NCI-H2107 treated with DMSO at 0.1 percent for 48 hours (cell line): ENCODE measurements at regions not wholly inside any gene's neighbourhood (a gene's known extent, or its start where the extent isn't known, plus 50 kb on each side); places are given as distances from the start of the nearest gene placed in this dataset.
"Not testable (repeated sequence)": the region's sequence is repeated elsewhere in the genome, so short reads cannot be mapped to it uniquely, and the experiment has no call there.

Source experiments
- DNase-seq: peaks from one replicate; lab custom pipeline; 2025; ENCODE audit not compliant: unreplicated experiment; lab: John Stamatoyannopoulos, UW

DNA sequence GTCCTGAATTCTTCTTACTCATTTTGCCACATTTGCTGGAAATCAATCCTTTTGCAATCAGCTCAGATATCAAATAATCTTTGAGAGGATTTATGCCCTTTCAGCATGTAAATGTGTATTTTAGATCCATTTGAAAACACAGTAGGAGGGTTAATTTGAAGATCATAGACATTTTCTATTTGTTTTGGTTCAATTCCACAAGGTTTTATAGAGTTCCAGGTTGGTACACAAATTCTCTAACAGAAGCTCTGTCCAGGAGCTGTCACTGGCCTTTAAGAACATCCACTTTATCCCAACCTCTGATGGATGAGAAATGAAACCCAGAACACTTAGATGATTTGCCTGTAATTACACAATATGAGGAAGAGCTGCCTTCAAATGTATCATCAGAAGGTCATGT lies 157.3 kb upstream of the CHAC2 start:
- no peak for DNase-seq

DNA sequence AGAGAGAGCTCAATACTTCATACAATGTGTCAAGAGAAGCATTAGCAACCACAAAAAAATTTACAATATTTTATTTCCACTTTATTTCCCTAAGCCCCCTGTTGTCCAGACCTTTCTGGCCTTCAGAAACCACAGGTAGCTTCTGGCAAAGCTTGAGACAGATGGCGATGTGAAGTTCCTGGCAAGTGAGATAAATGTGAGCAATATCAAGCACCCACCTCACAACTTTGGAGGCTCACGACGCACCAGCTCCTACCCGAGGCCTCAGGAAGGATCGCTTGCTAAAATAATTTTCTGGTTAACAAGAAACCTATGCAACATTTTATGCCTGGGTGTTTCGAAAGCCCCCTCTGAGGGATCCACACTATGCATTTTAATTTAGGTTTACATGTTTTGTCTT lies 158.1 kb upstream of the CHAC2 start:
- no peak for DNase-seq

DNA sequence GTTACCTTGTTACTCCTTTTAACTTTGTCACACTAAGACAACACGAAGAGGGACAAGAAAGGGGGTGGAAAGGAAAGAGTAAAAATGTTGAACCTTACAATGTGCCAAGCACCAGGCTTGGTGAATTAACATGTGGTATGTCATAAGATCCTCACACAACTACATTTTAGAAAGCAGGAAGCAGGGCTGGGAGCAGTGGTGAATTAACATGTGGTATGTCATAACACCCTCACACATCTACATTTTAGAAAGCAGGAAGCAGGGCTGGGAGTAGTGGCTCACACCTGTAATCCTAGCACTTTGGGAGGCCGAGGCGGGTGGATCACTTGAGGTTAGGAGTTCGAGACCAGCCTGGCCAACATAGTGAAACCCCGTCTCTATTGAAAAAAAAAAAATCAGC lies 159.3 kb upstream of the CHAC2 start:
- no peak for DNase-seq

DNA sequence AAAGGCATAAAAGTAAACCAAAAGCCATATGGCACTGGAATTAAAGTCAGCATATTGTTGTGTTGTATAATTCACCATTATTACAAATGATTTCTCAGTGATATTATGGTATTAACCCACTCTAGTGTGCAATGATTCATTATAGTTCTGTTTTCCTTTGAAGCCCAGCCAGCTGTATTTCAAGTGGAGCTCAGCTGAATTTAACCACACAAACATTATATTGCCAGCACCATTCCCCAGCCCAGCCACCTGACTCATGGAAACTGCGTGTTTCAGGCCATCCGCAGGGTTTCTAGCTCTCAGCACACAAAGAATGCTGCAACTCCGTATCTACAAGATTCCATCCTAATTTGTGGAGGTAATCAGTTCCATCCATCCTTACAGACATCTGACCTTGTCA lies 166.8 kb upstream of the CHAC2 start:
- DNase-seq = peak; percentile 91

DNA sequence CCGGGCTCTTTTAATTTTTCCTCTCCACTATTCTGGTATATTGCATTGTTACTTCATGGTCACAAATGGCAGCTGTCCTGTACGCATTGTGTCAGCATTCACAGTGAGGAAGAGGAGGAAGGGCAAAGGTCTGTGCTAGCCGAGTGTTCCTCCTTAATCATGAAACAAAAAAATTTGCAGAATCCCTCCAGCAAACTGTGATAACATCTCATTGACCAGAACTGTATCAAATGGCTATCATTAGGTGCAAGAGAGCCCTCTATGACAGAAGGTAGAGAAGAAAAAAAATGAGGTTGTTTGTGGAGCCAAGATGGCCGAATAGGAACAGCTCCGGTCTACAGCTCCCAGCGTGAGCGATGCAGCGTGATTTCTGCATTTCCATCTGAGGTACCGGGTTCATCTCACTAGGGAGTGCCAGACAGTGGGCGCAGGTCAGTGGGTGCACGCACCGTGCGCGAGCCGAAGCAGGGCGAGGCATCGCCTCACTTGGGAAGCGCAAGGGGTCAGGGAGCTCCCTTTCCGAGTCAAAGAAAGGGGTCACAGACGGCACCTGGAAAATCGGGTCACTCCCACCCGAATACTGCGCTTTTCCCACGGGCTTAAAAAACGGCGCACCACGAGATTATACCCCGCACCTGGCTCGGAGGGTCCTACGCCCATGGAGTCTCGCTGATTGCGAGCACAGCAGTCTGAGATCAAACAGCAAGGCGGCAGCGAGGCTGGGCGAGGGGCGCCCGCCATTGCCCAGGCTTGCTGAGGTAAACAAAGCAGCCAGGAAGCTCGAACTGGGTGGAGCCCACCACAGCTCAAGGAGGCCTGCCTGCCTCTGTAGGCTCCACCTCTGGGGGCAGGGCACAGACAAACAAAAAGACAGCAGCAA lies 180.6 kb upstream of the CHAC2 start:
- not testable (repeated sequence) for DNase-seq

DNA sequence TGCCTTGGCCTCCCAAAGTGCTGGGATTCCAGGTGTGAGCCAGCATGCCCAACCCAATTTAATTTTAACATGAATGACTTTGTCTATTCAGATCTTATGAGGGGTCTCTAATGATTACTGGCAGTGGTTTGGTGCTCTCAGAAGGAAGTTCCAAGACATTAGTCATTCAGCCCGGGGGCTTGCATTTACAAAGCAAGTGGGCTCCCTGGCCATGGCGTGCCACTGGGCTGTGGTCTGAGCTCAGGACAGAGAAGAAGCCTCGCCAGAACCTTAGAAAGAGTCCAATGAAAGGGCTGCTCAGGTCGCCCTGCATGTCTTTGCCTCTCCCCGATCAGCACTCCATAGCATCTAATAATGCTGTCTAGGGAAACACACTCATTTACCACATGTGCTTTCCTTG lies 182.6 kb upstream of the CHAC2 start:
- DNase-seq = no peak

DNA sequence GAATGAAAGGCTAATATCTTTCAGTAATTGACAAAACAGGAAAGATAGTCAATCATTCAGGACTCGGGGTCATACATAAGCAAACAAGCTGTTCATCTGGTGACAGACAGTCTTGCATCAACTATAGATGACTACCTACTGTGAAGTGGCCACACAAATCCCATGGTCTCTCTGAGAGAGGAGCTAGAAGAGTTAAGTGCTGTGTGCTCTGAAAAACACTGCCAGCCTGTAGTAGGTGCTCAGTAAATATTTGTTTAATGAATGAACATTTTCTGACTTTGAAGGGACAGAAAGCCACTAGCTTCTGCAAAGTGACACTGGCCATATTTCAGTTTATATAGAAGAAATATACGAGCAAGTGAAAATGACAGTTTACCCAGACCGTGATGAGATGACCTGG lies 184.0 kb upstream of the CHAC2 start:
- no peak for DNase-seq

DNA sequence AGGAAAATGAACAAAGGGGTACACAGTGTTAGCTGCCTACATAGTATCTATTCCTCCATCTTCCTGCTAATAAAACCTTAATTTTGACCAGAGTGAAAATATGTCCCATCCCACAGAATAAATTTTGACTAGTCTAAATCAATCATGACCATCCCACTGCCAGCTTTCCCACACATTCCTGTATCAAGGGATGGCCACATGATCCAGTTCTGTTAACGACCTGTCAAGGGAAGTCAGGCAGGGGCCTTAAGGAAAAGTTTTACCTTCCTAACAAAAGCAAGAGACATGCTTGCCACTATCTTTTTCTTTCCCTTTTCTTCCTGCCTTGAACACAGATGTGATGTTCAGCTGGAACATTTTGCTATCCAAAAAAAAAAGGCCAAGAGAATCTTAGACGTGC lies 185.0 kb upstream of the CHAC2 start:
- DNase-seq = no peak

DNA sequence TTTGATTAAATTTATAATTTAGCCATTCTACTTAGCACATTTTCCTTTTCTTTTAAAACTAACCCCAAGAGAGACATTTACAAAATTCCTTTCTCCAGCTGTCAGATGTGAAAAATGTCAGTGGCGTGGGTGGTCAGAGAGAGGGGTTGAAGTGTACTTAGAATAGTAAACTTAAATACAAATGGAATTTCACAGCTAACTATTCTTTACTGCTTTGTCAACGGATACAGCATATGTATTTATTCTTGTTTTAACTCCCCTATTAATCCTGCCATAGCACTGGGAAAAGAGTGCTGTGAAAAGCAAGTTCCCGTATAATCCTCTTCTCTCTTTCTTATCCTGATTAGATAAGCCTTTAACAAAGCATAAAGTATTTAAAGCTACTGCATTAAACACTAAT lies 191.4 kb upstream of the CHAC2 start:
- DNase-seq = no peak

DNA sequence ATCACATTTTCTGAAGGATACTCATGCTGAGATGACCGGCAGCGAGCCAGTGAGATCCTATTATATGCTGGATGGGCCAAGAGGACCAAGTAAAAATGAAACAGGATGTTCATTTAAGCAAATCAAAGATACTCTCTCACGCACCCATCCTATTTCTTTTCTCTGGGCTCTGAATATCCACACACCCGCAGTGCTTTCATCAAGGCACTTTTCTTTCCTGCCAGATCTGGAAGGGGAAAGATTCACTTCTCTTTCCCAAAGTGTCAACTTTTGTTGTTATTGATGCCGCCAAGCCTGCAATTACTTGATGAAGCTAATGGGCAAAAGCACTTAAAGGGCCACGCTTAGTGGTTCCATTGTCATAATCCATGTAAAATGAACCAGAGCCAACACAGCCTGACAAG lies 191.9 kb upstream of the CHAC2 start:
- DNase-seq = peak; percentile 82

DNA sequence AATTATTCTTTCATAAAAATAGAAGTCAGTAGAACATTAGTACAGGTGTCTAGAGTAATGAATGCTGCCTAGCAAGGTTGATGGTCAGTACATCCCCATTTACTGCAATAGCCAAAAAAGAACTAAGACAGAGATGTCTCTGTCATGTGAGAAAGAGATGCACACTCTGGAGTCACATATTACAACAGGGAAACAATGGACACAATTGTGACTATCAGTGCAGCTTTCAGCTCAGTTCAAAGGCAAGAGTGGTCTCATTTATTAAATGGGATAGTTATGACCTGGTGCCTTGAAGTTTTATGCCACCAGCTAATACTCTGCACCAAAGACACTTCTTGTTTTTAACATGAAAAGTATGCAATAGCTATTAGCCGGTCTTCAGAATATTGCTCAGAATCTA lies 194.9 kb upstream of the CHAC2 start:
- DNase-seq = no peak

DNA sequence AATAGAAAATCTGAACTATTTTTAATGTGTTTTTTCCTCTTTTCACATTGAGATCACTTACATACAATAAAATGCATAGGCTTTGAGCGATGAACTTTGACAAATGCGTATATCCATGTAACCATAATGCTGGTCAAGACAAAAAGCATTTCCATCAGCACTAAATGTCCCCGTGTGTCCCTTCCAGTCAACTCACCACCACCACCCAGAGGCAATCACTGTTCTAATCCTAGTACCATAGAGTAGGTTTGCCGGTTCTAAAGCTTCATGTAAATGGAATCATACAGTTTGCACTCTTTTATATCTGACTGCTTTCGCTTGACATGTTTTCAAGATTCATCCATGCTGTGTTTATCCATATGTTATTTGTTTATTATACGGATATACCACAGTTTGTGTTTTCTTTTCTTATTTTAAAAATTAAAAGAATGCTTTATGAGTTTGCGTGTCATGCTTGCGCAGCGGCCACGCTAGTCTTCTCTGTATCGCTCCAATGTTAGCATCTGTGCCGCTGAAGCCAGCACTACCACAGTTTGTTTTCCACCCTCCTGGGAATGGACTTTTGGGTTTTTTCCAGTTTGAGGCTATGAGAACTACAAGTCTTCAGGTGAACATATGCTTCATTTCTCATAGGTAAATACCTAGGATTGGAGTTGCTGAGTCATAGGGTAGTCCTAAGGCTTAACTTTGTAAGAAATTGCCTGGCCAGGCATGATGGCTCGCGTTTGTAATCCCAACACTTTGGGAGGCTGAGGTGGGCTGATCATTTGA lies 197.5 kb upstream of the CHAC2 start:
- DNase-seq = no peak

DNA sequence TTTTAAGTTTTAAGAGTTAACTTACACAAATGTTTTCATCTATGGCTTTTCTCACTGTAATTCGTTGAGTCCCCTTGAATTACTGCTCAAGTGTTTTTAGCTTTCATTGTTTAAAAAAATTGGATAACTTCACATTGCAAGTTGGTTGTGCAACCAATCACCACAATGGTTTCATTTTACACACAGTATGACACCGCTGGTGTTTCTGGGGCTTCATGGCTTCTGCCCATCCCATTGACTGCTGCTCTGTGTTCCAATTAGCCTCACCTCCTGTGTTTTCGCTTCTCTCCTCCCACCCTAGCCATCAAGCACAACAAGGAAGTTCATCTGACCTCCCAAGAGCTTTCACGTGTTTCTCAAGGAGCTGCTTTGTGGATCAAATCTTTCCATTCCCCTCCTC lies 199.1 kb upstream of the CHAC2 start:
- peak; percentile 12 for DNase-seq

DNA sequence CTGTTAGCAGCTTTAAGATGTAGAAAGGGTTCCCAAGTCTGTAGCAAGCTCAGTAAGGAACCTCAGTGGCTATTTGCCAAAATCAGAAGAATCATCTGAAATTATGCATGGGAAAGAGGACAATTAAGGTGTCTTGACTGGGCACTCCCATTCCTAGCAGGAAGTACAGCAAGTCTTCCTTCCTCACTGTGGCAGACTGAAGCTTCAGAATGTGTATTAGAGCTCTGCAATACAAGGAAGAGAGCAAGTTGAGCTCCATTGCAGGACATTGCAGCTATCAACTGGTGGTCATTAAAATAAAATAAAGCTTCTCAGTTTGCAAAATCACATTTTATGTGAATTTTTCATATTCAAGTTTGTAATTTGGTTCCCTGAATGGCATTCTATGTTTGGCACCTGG lies 200.5 kb upstream of the CHAC2 start:
- DNase-seq = no peak

DNA sequence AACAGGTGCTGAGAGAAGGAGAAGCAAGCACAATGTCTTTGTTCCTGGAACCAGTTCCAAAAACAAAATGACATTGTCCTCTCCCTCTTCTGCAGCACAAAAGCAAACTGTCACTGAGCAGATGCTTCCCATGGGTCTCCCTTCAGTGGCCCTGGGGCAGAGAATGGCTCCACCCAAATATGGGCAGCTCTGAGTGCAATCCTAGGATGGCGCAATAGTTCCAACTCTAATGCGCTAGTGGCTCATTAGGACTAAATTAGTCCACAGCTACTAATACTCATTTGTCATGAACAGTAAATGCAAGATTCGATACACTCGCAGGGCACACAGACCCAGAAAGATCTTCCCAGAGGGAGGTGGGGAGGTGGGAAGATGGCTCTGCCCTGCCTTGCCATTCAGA lies 205.2 kb upstream of the CHAC2 start:
- DNase-seq = no peak

DNA sequence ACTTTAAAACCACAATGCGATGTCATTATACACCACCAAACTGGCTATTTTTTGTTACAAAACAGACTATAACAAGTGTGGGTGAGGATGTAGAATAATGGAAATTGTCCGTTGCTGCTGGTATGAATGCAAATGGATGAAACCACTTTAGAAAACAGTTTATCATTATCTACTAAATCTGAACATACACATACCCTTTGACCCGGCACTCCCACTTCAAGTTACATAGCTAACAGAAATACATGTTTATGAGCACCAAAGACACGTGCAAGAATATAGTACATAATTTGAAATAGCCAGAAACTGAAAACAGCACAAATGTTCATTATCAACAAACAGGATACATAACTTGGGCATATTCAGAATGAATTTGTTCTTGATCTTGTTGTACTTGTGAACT lies 206.4 kb upstream of the CHAC2 start:
- DNase-seq = no peak

DNA sequence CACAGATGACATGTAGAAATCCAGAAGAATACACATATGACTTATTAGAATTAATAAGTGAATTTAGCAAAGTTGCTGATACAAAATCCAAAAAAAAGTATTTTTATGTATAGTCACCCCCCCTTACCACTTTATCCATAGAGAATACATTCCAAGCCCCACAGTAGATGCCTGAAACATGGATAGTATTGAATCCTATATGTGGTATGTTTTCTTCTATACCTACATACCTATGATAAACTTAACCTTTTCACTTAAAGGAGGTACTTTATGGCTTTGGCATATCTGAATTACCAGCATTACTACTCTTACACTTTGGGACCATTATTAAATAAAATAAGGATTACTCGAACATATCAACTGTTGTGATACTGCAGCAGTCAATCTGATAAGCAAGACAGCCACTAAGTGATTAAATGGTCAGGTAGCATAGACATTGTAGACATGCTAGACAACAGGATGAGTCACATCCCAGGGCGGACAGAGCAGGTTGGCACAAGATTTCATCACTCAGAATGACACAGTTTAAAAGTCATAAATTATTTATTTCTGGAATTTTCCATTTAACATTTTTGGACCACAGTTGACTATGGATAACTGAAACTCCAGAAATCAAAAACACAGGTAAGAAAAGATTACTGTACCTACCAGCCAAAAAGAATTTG lies 208.2 kb upstream of the CHAC2 start:
- no peak for DNase-seq

DNA sequence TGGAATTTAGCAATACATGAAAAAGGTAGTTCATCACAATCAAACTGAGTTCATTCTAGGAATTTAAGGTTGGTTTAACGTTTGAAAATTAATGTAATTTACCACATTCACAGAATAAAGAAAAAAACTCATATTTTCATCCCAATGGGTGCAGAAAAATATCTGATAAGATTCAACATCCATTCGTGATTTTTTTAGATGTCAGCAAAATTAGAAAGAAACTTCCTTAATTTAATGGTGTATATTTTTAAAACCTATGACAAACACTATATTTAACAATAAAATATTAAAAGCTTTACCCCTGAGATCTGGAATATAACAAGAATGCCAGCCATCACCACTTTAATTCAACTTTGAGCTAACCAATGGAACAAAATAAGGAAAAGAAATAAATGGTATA lies 208.7 kb upstream of the CHAC2 start:
- DNase-seq = no peak

DNA sequence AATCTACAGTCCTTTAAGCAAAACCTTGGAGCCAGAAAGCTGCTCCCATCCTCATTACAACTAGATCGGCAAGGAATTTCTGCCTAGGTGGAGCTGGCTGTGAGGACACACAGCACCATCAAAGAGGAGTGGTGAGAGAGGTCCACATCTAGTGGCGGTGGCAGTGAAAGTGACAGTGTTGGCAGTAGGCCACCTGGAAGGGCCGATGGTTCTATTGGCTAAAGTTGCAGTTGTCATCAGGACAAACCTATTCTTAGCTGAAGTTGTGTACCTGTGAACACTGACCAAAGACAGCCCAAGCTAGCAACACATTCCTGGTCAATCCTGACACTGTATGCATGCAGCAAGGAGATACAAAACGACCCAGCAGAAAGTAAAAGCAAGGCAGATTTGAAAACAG lies 218.1 kb upstream of the CHAC2 start:
- DNase-seq = no peak

DNA sequence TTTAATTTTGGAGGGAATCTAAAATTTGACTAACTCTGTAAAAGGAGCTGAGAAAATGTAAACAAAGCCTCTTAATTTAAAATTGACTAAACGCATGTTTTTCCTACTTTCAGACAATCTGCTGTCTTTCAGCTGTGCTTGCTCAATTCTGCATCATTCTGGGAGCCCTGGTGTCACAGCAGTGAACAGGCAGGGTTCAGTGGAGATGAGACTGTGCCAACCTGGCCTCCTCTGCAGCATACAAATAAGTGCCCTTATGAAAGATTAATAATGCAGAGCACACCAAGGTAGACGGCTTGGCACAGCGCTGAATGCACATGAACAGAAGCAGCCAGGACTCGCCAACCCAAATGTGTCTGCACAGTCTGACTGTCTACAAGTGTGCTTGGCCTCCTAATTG lies 222.0 kb upstream of the CHAC2 start:
- DNase-seq = no peak

DNA sequence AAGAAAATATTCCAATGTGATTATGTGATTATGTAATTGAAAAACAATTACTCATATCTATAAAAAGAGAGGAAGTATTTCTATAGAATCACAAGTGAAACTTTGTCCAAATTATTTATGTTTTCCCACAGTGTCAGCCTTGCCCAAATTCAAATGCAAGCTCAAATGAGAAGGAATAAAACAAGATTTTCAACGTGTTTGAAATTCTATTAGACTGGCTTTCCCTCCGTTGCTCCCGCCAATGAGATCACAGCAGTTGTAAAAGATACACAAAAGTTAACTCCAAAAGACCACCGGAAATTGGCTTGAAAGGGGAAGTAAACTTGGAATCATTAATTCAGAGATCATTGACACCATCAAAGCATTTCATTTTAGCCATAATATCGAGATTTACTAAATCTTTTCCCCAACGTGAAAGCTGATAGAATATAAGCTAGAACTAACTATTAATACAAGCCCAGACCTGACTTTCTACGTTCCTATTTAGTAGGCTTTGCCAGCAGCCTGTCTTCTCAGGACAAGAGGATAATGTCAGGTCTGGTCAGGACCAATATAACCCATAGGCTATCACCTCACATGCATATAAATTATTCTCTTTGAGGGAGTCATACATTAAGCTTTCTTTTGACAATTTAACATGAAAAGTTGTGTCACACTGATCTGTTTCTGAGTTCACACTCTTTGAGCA lies 222.6 kb upstream of the CHAC2 start:
- no peak for DNase-seq
